Femur (tissue), 1 donor: ENCODE measurements at regions not wholly inside any gene's neighbourhood (a gene's known extent, or its start where the extent isn't known, plus 50 kb on each side); places are given as distances from the start of the nearest gene placed in this dataset.
"Not testable (repeated sequence)": the region's sequence is repeated elsewhere in the genome, so short reads cannot be mapped to it uniquely, and the experiment has no call there.

ENCODE experiments used
- DNase-seq: peaks from one replicate; pipeline ENCODE4 v3.0.0-alpha.2; 2017

DNA sequence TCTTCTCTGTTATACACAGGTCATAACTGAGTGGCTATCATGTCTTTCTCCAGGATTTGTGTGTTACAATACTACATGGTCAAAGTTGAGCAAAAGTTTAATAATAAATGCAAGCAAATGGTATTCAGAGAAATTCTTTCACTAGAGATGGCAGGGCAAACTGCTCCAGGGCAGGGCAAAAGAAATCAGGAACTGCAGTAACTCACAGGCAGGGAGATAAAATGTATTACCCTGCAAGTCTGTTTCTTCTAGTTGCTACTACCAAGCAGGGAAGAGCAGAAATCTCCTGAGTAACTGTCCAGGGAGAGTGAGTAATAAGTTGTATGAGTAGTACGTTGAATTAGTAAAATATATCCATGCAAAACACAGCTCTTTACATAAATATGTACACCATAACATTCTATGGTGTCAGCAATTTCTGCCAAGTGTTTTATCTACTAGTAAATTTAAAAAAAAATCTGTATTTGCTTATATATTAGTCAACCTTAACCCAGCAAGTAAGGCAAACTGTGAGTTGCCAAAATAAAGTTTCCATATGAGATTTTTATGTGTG, 404.1 kb downstream of the ZEB2 start:
- DNase-seq = no peak

- DNase-seq = no peak
These were observed 405.2 kb downstream of the ZEB2 start for GRCh38 chr2:144114760-144115159.

DNA sequence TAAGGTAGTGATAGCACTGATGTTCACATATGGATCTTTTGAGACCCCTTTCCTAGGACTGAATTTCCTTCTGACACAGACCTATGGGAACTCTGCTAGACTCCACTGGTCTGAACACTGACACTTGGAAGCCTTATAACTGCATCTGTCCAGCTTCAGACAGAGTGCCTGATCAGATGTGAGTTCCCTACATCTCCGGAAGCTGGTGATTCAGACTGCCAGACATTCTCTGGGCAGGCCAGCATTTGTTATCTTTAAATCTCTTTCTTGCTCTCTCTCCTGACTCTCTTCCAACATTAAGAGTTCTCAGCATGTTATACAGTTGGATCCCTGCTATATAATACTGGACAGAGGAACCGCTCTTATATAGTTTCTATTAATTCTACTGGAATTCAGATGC, 408.5 kb downstream of the ZEB2 start:
- DNase-seq = no peak

GRCh38 chr2:144106104-144106503, 413.8 kb downstream of the ZEB2 start:
- DNase-seq = not testable (repeated sequence)

GRCh38 chr2:144102386-144102785, 417.5 kb downstream of the ZEB2 start:
- DNase-seq = no peak

DNA sequence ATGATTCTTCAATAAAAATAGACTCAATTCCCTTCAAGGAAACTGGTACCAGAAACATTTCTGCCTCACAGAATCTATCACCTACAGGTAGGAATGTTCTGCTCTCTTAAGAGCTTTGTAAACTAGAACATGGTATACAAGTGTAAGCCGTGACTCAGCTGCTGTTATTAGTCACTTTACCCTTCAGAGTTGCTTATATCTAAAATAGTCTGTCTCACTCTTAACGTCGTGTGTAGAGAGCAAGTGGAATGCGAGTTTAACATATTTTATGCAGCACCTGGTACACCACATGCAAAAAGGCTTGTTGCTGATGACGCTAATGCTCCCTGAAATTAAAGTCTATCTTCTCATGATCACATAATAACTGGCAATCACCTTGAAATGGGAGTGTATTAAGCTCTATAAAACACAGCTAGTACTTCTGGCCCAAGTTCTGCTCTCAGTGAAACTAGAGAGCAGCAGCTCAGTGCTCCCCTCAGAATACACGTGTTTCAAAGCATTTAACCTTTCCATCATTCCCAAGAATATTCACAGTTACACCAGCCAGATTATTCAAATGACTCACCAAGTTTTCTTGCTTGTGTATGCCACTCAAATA, 420.0 kb downstream of the ZEB2 start:
- no peak for DNase-seq

DNA sequence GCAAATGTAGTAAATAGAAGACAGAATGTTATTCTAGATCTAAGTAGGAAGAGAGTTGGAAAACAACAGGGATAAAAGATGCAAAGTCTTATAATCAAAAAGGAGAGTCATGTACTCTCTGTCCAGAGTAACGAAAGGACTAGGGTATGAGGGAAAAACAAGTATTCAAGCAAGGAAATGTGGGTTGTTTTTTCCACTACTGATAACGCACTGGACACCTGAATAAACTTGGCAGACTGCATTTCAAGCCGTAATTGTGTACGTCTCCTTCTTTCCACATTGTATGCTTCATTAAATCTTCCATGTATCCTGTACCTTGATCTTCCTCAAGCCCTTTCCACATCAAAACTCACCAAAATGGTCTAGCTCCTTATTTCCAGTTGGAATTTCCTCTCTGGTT, 420.6 kb downstream of the ZEB2 start:
- DNase-seq = no peak

DNA sequence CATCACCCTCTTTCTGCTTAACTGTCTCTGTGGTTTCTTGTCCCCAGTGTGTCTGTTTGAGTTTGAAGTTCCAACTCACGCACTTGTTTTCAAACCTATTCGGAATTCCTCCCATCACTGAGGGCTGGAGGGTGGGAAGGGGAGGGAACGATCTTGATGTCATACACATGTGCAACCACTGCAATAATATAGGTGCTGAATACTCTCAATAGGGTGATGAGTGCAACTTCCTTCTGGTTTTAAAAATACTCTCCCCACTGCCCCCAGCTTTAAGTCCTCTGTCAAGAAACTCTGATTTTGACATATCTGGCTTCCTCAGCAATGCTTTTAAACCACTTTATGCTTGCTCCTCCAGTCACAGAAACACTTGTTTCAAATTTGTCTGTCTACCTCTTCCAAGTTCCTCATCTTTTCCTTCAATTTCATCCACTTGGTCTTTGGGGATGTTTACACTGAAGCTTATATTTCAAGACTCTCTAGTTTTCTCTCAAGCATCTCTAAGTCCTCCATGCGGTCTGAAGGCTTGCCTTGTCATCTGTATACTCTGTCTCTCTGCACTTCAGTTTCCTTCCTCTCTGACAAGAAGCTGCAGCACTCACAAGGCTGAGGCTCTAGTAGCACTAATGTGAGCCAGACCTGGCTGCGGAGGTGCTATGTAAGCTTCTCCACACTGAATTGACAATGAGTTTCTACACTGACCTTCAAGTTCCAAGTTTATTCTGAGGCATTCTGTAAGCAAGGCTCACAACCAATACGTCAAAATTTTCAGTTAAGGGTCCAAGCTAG, 422.3 kb downstream of the ZEB2 start:
- DNase-seq = no peak

GRCh38 chr2:144096531-144096930, 423.4 kb downstream of the ZEB2 start:
- no peak for DNase-seq

- DNase-seq = no peak
These were observed 425.3 kb downstream of the ZEB2 start for GRCh38 chr2:144094408-144095151.

DNA sequence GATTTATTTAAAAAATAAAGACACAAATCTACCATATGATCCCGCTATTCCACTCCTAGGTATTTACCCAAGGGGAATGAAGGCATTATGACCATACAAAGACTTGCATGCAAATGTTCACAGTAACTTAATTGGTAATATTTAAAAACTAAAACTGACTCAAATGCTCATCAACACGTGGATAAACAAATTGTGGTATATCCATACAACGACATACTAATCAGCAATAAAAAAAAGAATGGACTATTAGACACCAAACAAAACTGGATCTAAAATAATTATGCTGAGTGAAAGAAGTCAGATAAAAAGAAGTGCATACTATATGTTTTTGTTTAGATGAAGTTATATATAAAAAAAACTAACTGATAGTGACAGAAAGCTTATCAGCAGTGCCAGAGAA, 428.3 kb downstream of the ZEB2 start:
- DNase-seq = no peak

GRCh38 chr2:144088863-144089262, 431.1 kb downstream of the ZEB2 start:
- DNase-seq = no peak

- no peak for DNase-seq
These were observed 433.0 kb downstream of the ZEB2 start for GRCh38 chr2:144086965-144087364.

- DNase-seq = no peak
These were observed 434.9 kb downstream of the ZEB2 start for GRCh38 chr2:144085016-144085415.

GRCh38 chr2:144084114-144084661, 435.7 kb downstream of the ZEB2 start:
- no peak for DNase-seq

GRCh38 chr2:144083211-144083610, 436.7 kb downstream of the ZEB2 start:
- no peak for DNase-seq

- no peak for DNase-seq
These were observed 437.1 kb downstream of the ZEB2 start for GRCh38 chr2:144082777-144083176.

DNA sequence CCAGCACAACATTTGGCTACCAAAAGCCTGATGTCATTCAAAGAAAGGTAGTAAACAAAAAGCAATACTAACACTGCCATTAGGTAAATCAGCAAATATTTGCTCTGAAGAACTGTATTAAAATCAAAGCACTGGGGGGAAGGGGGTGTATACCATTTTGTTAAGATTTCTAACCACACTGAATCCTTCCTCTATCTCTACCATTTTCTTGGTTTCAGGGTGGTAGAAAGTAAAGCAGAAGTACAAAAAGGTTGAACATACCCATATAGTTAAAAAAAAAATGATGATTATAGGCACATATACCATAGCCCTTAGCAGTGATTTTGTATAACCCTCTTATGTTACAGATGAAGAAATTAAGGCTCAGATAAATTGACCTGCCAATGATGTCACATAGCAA, 437.6 kb downstream of the ZEB2 start:
- no peak for DNase-seq

DNA sequence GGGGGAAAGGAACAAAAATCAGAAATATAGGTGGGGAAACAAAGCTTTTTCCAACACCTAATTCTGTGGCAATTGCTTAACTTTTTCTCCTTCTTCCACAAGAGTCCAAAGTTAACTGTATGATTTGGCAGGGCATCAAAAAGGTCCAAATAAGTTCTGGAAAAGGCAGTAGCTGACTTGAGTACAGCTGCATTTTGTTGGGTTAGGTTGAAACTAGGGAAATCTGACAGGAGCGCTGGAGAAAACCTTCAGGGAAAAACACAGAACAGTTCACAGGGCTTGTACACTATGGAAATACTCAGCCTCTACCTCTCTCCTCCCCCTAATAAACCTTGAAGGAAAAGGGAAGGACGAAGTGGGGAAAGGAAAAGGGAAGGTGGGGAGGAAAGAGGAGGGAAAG, 438.6 kb downstream of the ZEB2 start:
- no peak for DNase-seq

- DNase-seq = no peak
These were observed 440.1 kb downstream of the ZEB2 start for GRCh38 chr2:144079803-144080202.

DNA sequence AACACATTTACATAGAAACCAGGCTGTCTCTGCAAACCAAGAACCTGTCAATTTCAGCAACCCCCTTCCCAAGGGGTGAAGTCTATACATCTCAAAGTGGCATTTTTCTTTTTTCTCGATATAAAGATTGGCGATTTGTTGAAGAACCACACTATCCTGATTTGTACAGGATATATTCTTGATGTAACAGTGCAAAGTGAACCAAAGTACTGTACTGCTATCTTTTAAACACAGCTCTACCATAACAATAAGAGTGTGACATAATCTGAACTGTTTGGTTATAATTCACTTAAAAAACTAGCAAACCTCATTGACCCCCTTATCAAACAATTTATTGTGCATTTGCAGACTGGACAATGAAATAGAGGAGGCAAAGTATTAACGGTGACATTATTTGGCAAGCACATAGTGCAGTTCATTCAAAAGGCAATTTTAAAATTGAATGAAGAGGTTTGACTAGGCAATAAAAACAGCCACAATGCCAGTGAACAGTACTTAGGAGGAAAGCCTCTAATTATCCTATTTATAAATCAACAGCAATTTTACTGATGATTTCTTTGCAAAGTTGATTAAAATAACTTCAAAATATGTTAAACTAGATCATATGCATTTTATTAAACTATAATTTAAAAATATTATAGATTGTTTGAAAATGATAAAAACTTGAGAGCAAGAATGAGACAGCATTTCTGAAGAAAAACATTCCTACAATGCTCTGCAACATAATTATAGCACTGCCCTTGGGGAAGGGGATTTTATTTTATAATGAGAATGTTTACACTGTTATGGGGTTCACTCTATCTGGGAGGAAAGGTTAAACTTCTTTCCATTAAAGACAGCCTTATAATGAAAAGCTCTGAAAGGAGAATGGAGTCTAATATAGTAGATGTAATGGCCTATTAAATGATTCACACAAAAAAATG, 440.9 kb downstream of the ZEB2 start:
- no peak for DNase-seq

DNA sequence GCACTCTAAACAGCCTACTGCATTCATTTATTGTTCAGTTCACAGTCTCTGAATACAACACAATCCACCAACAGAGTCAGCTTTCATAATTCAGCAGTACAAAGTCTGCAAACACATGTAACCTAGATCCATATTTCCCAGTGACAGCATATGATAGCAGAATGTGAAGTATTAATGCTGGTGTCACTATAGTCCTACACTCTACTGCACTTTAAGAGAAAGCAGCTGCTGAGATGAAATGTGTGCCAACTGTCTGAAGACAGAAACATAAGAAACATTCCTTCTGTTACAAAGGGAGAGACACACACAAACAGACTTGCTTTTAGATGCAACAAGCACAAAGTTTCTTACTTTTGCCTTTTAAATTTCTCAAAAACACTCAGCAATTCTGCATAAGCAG, 441.8 kb downstream of the ZEB2 start:
- DNase-seq = no peak
